Neural progenitor cell (in vitro differentiated cells): ENCODE measurements at regions not wholly inside any gene's neighbourhood (a gene's known extent, or its start where the extent isn't known, plus 50 kb on each side); places are given as distances from the start of the nearest gene placed in this dataset.

ENCODE experiments used
- DNase-seq: peaks from one replicate; pipeline ENCODE4 v3.0.0-alpha.2; 2016; ENCODE audit warnings: low spot score
- H2AFZ ChIP-seq: fragments of 200-600 bp; sonication (generic); replicated peaks from 2 replicates; pipeline ENCODE4 v1.6.1; 2016; ENCODE audit warnings: antibody characterized with exemption
- H3F3A ChIP-seq: fragments of 200-600 bp; sonication (generic); 2 replicates; pipeline ENCODE4 v1.6.1; 2016; ENCODE audit warnings: antibody characterized with exemption, low read depth
- H3K27ac ChIP-seq: fragments of 200-600 bp; sonication (generic); 2 replicates; pipeline ENCODE4 v1.5.1; 2016; ENCODE audit warnings: mild to moderate bottlenecking
- H3K27me3 ChIP-seq: fragments of 200-600 bp; sonication (generic); 2 replicates; pipeline ENCODE4 v1.6.1; 2016; ENCODE audit warnings: mild to moderate bottlenecking, moderate library complexity
- H3K36me3 ChIP-seq: fragments of 200-600 bp; sonication (generic); 2 replicates; pipeline ENCODE4 v1.5.1; 2016
- H3K4me1 ChIP-seq: fragments of 200-600 bp; sonication (generic); 2 replicates; pipeline ENCODE4 v1.6.1; 2016; ENCODE audit warnings: mixed run types
- H3K4me2 ChIP-seq: fragments of 200-600 bp; sonication (generic); 2 replicates; pipeline ENCODE4 v1.6.1; 2016
- H3K4me3 ChIP-seq: fragments of 200-600 bp; sonication (generic); 2 replicates; pipeline ENCODE4 v1.5.1; 2016
- H3K79me2 ChIP-seq: fragments of 200-600 bp; sonication (generic); 2 replicates; pipeline ENCODE4 v1.6.1; 2016; ENCODE audit warnings: low read depth
- H3K9ac ChIP-seq: fragments of 200-600 bp; sonication (generic); 2 replicates; pipeline ENCODE4 v1.6.1; 2016
- H3K9me3 ChIP-seq: fragments of 200-600 bp; sonication (generic); 2 replicates; pipeline ENCODE4 v1.5.1; 2016; ENCODE audit warnings: low read depth
- H4K20me1 ChIP-seq: fragments of 200-600 bp; sonication (generic); 2 replicates; pipeline ENCODE4 v1.6.1; 2016; ENCODE audit warnings: low read depth
- H3K27ac Mint-ChIP-seq: 3 replicates; pipeline ENCODE4 v1.8.0; 2021; ENCODE audit warnings: mixed read lengths
- H3K27me3 Mint-ChIP-seq: 2 replicates; pipeline ENCODE4 v1.8.0; 2022; ENCODE audit warnings: low read depth, mild to moderate bottlenecking, inconsistent platforms, moderate library complexity, mixed read lengths; ENCODE audit not compliant: insufficient read depth
- H3K36me3 Mint-ChIP-seq: 3 replicates; pipeline ENCODE4 v1.8.0; 2021; ENCODE audit warnings: mixed read lengths
- H3K4me1 Mint-ChIP-seq: 3 replicates; pipeline ENCODE4 v1.8.0; 2021; ENCODE audit warnings: mixed read lengths
- H3K4me3 Mint-ChIP-seq: 3 replicates; pipeline ENCODE4 v1.8.0; 2021; ENCODE audit warnings: mild to moderate bottlenecking, moderate library complexity, mixed read lengths
- H3K9me3 Mint-ChIP-seq: 3 replicates; pipeline ENCODE4 v1.8.0; 2020; ENCODE audit warnings: mixed read lengths
- CTCF ChIP-seq: fragments of 200-600 bp; sonication (generic); IDR thresholded peaks from 2 replicates; pipeline ENCODE4 v1.5.1; 2017; ENCODE audit warnings: antibody characterized with exemption, mild to moderate bottlenecking
- EZH2 ChIP-seq: fragments of 200-600 bp; sonication (generic); IDR thresholded peaks from 2 replicates; pipeline ENCODE4 v1.6.1; 2017; ENCODE audit warnings: antibody characterized with exemption, mild to moderate bottlenecking, moderate library complexity
- EZH2phosphoT487 ChIP-seq: fragments of 200-600 bp; sonication (generic); IDR thresholded peaks from 2 replicates; pipeline ENCODE4 v1.6.1; 2017; ENCODE audit warnings: antibody characterized with exemption

- Mint-ChIP-seq H3K27ac (no peak overlapping the region), H3K36me3 (no peaks in the 10 kb centered on the region), H3K9me3 (no peaks in the 10 kb centered on the region), H3K4me3 (no peak overlapping the region), H3K4me1 (peaks cover 16% of the 10 kb centered on the region), H3K27me3 (peaks cover 8% of the 10 kb centered on the region)
- no peaks in the 10 kb centered on the region for H3K27me3 ChIP-seq
- TF ChIP-seq EZH2 (no peak), CTCF (no peak)
- H3K9me3 ChIP-seq, result no peaks in the 10 kb centered on the region
- no peaks in the 10 kb centered on the region for H3K36me3 ChIP-seq
- no peaks in the 10 kb centered on the region for H4K20me1 ChIP-seq
- no peak overlapping the region for H3K4me3 ChIP-seq
- H2AFZ ChIP-seq, result no peak overlapping the region
- no peak for DNase-seq
- no peaks in the 10 kb centered on the region for H3F3A ChIP-seq
- H3K4me2 ChIP-seq, result no peak overlapping the region
- no peak overlapping the region for H3K9ac ChIP-seq
- H3K79me2 ChIP-seq, result no peaks in the 10 kb centered on the region
- H3K27ac ChIP-seq, result no peak overlapping the region
- H3K4me1 ChIP-seq, result no peaks in the 10 kb centered on the region
These were observed 195.9 kb downstream of the SNX19 start for GRCh38 chr11:130720232-130721022.

GRCh38 chr11:130721023-130721681, 195.1 kb downstream of the SNX19 start:
- Mint-ChIP-seq H3K4me1 (peaks cover 20% of the 10 kb centered on the region), H3K9me3 (no peaks in the 10 kb centered on the region), H3K36me3 (no peaks in the 10 kb centered on the region), H3K4me3 (no peak overlapping the region), H3K27ac (no peak overlapping the region), H3K27me3 (peaks cover 9% of the 10 kb centered on the region)
- no peaks in the 10 kb centered on the region for H3K4me1 ChIP-seq
- H3F3A ChIP-seq, result no peaks in the 10 kb centered on the region
- H3K36me3 ChIP-seq, result no peaks in the 10 kb centered on the region
- no peak for DNase-seq
- no peak for TF ChIP-seq EZH2
- no peak for TF ChIP-seq EZH2phosphoT487
- TF ChIP-seq CTCF, result no peak
- no peak overlapping the region for H3K27ac ChIP-seq
- H3K79me2 ChIP-seq, result no peaks in the 10 kb centered on the region
- no peak overlapping the region for H3K4me2 ChIP-seq
- no peaks in the 10 kb centered on the region for H3K27me3 ChIP-seq
- H3K9me3 ChIP-seq, result no peaks in the 10 kb centered on the region
- H3K9ac ChIP-seq, result no peak overlapping the region
- H4K20me1 ChIP-seq, result no peaks in the 10 kb centered on the region
- no peak overlapping the region for H2AFZ ChIP-seq
- no peak overlapping the region for H3K4me3 ChIP-seq

- H2AFZ ChIP-seq, result no peak overlapping the region
- no peak overlapping the region for H3K4me3 ChIP-seq
- no peaks in the 10 kb centered on the region for H3K9me3 Mint-ChIP-seq
- H3K36me3 Mint-ChIP-seq, result no peaks in the 10 kb centered on the region
- no peak overlapping the region for H3K4me3 Mint-ChIP-seq
- no peaks in the 10 kb centered on the region for H3K36me3 ChIP-seq
- no peaks in the 10 kb centered on the region for H3K27me3 ChIP-seq
- H3F3A ChIP-seq, result no peaks in the 10 kb centered on the region
- H3K4me1 ChIP-seq, result no peaks in the 10 kb centered on the region
- no peak overlapping the region for H3K9ac ChIP-seq
- peaks cover 24% of the 10 kb centered on the region for H3K4me1 Mint-ChIP-seq
- H3K4me2 ChIP-seq, result no peak overlapping the region
- no peak overlapping the region for H3K27ac Mint-ChIP-seq
- H3K27me3 Mint-ChIP-seq, result peaks cover 9% of the 10 kb centered on the region
- TF ChIP-seq EZH2 (no peak), CTCF (no peak), EZH2phosphoT487 (no peak)
- no peaks in the 10 kb centered on the region for H4K20me1 ChIP-seq
- H3K9me3 ChIP-seq, result no peaks in the 10 kb centered on the region
- DNase-seq, result no peak
- H3K27ac ChIP-seq, result no peak overlapping the region
- no peaks in the 10 kb centered on the region for H3K79me2 ChIP-seq
These were observed 194.5 kb downstream of the SNX19 start for GRCh38 chr11:130721736-130722135.
